ES-I3 (cell line): ENCODE measurements at regions not wholly inside any gene's neighbourhood (a gene's known extent, or its start where the extent isn't known, plus 50 kb on each side); places are given as distances from the start of the nearest gene placed in this dataset.
"Not testable (repeated sequence)": the region's sequence is repeated elsewhere in the genome, so short reads cannot be mapped to it uniquely, and the experiment has no call there.

Source experiments
- H3K36me3 ChIP-seq: 2 replicates; pipeline ENCODE4 v1.6.1; 2013; ENCODE audit warnings: mild to moderate bottlenecking, low read length, control low read depth, moderate library complexity; ENCODE audit not compliant: insufficient read depth
- H3K4me1 ChIP-seq: 2 replicates; pipeline ENCODE4 v1.6.1; 2013; ENCODE audit warnings: mild to moderate bottlenecking, control low read depth, low read length; ENCODE audit not compliant: insufficient read depth
- H3K9ac ChIP-seq: 2 replicates; pipeline ENCODE4 v1.6.1; 2013; ENCODE audit warnings: low read depth, mild to moderate bottlenecking, low read length, moderate library complexity
- H3K9me3 ChIP-seq: 2 replicates; pipeline ENCODE4 v1.6.1; 2013; ENCODE audit warnings: mild to moderate bottlenecking, low read length, moderate library complexity; ENCODE audit not compliant: control insufficient read depth, insufficient read depth

GRCh38 chr1:185560760-185561159, 173.4 kb upstream of the HMCN1 start:
- no peaks in the 10 kb centered on the region for H3K4me1 ChIP-seq
- H3K9me3 ChIP-seq, result no peaks in the 10 kb centered on the region
- H3K9ac ChIP-seq, result no peak overlapping the region
- H3K36me3 ChIP-seq, result no peaks in the 10 kb centered on the region

- Histone ChIP-seq H3K36me3 (no peaks in the 10 kb centered on the region), H3K4me1 (no peaks in the 10 kb centered on the region), H3K9me3 (no peaks in the 10 kb centered on the region), H3K9ac (no peak overlapping the region)
Measured at GRCh38 chr1:185559684-185560331, 174.4 kb upstream of the HMCN1 start.

DNA sequence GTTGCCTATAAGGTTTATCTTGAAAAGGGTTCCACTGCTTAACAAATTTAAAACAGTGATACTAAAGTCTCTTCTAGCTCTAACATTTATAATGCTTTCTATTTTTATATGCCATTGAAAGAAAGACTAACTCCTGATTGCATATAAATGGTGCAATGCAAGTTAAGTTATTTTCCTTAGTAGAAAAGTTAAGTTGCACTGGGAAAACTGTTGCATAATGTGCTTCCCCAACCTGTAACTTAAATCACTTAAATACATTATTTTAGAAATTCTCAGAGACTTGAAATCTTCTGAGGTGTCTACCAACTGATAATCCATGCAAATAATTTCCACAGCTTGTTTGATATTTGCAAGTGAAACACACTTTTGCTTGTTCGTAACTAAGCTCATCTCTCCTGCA, 175.0 kb upstream of the HMCN1 start:
- no peak overlapping the region for H3K9ac ChIP-seq
- no peaks in the 10 kb centered on the region for H3K36me3 ChIP-seq
- H3K9me3 ChIP-seq, result no peaks in the 10 kb centered on the region
- no peaks in the 10 kb centered on the region for H3K4me1 ChIP-seq

- H3K9ac ChIP-seq, result no peak overlapping the region
- H3K4me1 ChIP-seq, result no peaks in the 10 kb centered on the region
- no peaks in the 10 kb centered on the region for H3K36me3 ChIP-seq
- H3K9me3 ChIP-seq, result no peaks in the 10 kb centered on the region
Measured at GRCh38 chr1:185556561-185556960, 177.6 kb upstream of the HMCN1 start.

- Histone ChIP-seq H3K36me3 (no peaks in the 10 kb centered on the region), H3K9me3 (no peaks in the 10 kb centered on the region), H3K4me1 (no peaks in the 10 kb centered on the region), H3K9ac (no peak overlapping the region)
Measured at GRCh38 chr1:185555743-185556142, 178.4 kb upstream of the HMCN1 start.

- Histone ChIP-seq H3K9ac (no peak overlapping the region), H3K36me3 (no peaks in the 10 kb centered on the region), H3K4me1 (no peaks in the 10 kb centered on the region), H3K9me3 (no peaks in the 10 kb centered on the region)
Measured at GRCh38 chr1:185551008-185551407, 183.2 kb upstream of the HMCN1 start.

- no peak overlapping the region for H3K9ac ChIP-seq
- peaks cover 3% of the 10 kb centered on the region; the same call in 1 of the 2 replicates for H3K4me1 ChIP-seq
- no peaks in the 10 kb centered on the region for H3K36me3 ChIP-seq
- no peaks in the 10 kb centered on the region for H3K9me3 ChIP-seq
Measured at GRCh38 chr1:185549906-185550305, 184.3 kb upstream of the HMCN1 start.

DNA sequence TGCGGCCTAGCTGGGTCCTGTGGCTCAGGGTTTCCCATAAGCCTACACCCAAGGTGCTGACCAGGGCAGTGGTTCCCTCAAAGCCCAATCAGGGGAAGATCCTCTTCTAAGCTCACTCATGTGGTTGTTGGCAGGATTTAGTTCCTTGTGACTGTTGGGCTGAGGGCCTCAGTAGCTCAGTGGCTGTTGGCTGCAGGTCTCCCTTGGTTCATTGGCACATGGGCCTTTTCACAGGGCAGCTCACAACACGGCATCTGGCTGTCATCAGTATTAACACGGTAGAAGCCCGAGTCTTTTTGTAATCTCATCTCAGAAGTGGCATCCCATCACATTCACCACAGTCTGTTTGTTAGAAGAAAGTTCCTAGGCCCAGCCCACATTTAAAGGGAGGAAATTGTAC, 188.2 kb upstream of the HMCN1 start:
- Histone ChIP-seq H3K36me3 (no peaks in the 10 kb centered on the region), H3K9ac (no peak overlapping the region), H3K4me1 (peaks cover 3% of the 10 kb centered on the region; the same call in 1 of the 2 replicates), H3K9me3 (no peaks in the 10 kb centered on the region)

DNA sequence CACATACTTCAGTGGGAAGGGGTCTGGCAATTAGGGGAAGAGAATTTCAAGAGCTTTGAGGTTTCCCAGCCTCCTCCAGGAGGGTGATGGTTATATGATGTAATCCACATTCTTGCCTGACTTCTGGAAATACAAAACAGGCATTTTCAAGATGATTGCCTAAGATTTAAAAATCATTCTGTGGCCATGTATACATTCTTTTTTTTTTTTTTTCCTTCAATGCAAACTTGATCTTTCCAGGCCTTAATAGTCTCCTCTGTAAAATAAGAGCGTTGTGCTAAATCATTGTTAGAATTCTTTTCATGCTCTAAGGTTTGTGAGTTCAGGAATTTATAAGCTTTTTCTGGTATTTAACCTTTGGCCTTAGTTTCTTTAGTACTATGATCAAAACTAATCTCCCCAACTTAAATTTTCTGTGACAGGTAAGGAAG, 192.3 kb upstream of the HMCN1 start:
- H3K36me3 ChIP-seq, result no peaks in the 10 kb centered on the region; the same call in 1 of the 2 replicates
- H3K4me1 ChIP-seq, result peaks cover 8% of the 10 kb centered on the region; the same call in 1 of the 2 replicates
- H3K9me3 ChIP-seq, result 0 out of 2 replicates have a peak, but pooled peaks cover 2% of the 10 kb centered on the region
- no peak overlapping the region for H3K9ac ChIP-seq

GRCh38 chr1:185540295-185540694, 193.9 kb upstream of the HMCN1 start:
- Histone ChIP-seq H3K9me3 (0 out of 2 replicates have a peak, but pooled peaks cover 2% of the 10 kb centered on the region), H3K36me3 (no peaks in the 10 kb centered on the region; the same call in 1 of the 2 replicates), H3K9ac (no peak overlapping the region), H3K4me1 (peaks cover 8% of the 10 kb centered on the region; the same call in 1 of the 2 replicates)

- Histone ChIP-seq H3K9ac (no peak overlapping the region), H3K36me3 (no peaks in the 10 kb centered on the region; the same call in 1 of the 2 replicates), H3K4me1 (peaks cover 5% of the 10 kb centered on the region; the same call in 1 of the 2 replicates), H3K9me3 (0 out of 2 replicates have a peak, but pooled peaks cover 2% of the 10 kb centered on the region)
Measured at GRCh38 chr1:185539277-185539943, 194.8 kb upstream of the HMCN1 start.

- H3K9ac ChIP-seq, H3K4me1 ChIP-seq, H3K36me3 ChIP-seq, H3K9me3 ChIP-seq: not testable (repeated sequence)
Measured at GRCh38 chr1:185538309-185538898, 195.8 kb upstream of the HMCN1 start.

DNA sequence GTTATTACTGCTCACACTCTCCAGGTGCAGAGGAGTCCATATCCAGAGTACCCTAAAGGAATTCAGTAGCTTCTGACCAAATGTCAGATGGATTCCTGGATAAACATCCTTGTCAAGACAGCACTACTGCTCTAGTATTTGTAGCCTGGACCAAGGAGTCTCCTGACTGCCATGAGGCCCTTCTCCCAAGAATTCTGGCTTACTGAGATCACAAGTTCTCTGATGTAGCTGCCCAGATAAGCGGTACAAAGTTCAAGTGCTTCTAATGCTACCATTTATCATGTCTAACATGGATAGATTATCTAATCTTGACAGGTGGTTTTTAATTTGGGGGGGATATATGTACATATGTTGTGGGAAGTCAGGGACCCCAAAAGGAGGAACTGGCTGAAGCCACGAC, 196.6 kb upstream of the HMCN1 start:
- peaks cover 5% of the 10 kb centered on the region; the same call in 1 of the 2 replicates for H3K4me1 ChIP-seq
- no peak overlapping the region for H3K9ac ChIP-seq
- 0 out of 2 replicates have a peak, but pooled peaks cover 2% of the 10 kb centered on the region for H3K9me3 ChIP-seq
- no peaks in the 10 kb centered on the region; the same call in 1 of the 2 replicates for H3K36me3 ChIP-seq

GRCh38 chr1:185536165-185536920, 197.8 kb upstream of the HMCN1 start:
- H3K36me3 ChIP-seq, result no peaks in the 10 kb centered on the region; the same call in 1 of the 2 replicates
- H3K4me1 ChIP-seq, result peaks cover 5% of the 10 kb centered on the region; the same call in 1 of the 2 replicates
- H3K9ac ChIP-seq, result no peak overlapping the region
- H3K9me3 ChIP-seq, result 0 out of 2 replicates have a peak, but pooled peaks cover 2% of the 10 kb centered on the region
